GM10266 (cell line): ENCODE measurements at regions not wholly inside any gene's neighbourhood (a gene's known extent, or its start where the extent isn't known, plus 50 kb on each side); places are given as distances from the start of the nearest gene placed in this dataset.

ENCODE experiments used
- DNase-seq: peaks from one replicate; pipeline ENCODE4 v3.0.0; 2012; ENCODE audit errors: extremely low spot score
- CTCF ChIP-seq: IDR thresholded peaks from 2 replicates; pipeline ENCODE4 v1.5.1; 2012; ENCODE audit warnings: mild to moderate bottlenecking, low read depth; ENCODE audit not compliant: control insufficient read depth, insufficient read depth; ENCODE audit errors: missing control alignments

DNA sequence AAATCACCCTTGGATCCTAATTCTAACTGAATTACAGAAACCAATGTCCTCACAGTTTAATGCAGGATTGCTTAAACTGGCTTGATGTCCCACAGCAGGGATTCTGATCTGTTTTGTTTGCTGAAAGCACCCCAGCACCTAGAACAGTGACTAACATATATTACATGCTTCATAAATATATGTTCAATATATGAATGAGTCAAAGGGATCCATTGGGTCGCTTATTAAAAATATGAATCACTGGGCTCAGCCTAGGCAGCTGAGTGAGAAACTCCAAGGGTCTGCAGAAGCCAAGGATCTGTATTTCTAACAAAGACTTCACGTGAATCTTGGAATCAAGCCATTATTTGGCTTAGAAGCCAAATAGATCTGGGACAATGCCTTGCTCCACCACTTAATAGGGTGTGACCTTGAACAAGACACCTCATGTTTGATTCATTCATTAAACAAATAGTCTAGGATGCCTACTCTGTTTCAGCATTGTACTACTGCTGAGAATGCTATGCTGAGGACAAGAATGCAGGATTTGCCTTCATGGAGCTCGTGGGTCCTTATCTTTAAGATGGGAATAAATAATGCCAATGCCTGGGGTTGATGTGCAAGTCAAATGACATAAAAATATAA lies 103.4 kb upstream of the DLX6 start:
- TF ChIP-seq CTCF = no peak
- DNase-seq = no peak

DNA sequence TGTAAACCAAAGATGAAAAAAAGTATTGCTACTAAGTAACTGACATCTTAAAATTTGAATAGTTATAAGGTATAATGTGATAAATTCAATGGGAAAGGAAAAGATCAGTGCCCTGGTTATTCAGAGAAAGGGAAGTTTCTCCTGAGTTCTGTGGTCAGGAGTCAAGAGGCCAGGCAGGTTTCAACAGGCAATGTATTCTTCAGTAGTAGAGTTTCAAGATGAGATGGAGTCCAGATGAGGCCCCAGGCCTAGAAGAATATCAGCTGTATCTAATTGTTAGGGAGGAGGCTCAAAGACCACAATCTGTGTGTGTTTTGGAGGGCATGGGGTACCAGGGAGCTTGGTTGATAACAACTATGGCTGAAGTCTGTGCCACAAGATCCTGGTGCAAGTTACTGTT lies 101.4 kb upstream of the DLX6 start:
- TF ChIP-seq CTCF = no peak
- no peak for DNase-seq

DNA sequence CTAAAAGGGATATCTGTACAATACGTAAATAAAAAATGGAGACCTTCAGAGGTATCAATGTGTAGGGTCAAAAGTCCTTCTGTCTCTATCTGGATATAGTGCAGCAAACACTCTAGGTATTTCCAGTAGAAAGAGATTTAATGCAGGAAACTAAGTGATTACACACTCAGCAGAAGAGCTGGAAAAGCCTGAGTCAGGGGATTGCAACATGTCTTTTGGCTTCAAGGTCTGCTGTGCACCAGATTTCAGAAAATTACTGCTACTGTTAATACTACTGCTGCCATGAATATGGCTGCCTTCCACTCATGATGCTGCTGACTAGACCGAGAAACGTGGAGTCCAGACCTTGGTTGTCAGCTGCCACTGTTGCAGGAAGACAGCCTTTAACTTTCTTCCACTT lies 94.9 kb upstream of the DLX6 start:
- no peak for DNase-seq
- TF ChIP-seq CTCF = no peak

- DNase-seq = no peak
- no peak for TF ChIP-seq CTCF
Observed at GRCh38 chr7:96915029-96915428, 90.3 kb upstream of the DLX6 start.

DNA sequence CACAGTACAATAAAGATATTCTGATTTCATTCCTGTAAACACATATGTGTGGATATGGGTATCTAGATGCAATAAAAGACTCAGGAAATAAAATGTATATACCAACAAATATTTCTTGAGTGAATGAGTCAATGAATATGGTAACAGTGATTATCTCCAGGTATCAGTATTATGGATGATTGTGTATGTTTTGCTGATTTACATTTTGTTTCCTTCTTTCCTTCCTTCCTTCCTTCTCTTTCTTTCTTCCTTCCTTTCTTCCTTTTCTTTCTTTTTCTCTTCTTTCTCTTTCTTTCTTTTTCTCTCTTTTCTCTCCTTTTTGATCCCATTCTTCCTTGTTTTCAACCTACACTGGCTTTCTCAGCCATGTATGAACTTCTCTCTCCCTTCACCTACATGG lies 85.3 kb upstream of the DLX6 start:
- DNase-seq = no peak
- no peak for TF ChIP-seq CTCF

- no peak for TF ChIP-seq CTCF
- DNase-seq = no peak
Observed at GRCh38 chr7:96920713-96921112, 84.6 kb upstream of the DLX6 start.

DNA sequence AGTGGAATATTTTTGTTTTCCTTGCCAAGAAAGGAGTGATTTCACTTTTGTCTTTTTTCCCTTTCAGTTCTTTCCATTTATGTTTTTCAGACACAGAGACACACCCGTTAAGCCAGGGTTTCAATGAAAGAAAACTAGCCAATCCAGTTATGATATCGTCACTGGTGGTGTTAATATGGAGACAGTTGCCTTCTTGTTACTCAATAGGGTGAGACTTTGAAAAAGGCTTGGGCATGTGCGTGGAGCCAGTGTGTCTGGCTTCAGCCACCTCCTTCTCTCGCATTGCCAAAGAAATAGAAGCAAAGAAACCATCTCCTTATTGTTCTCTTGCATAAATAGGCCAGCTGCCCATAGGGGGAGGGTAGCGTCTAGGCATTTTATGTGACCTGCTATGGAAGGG lies 84.1 kb upstream of the DLX6 start:
- DNase-seq = no peak

More for the DNA sequence above, 84.1 kb upstream of the DLX6 start:
- no peak for TF ChIP-seq CTCF
